HL-60/S4 treated with retinoic acid at 250 ng/mL for 4 days and 3 days (cell line): ENCODE measurements at regions not wholly inside any gene's neighbourhood (a gene's known extent, or its start where the extent isn't known, plus 50 kb on each side); places are given as distances from the start of the nearest gene placed in this dataset.

Source experiments
- in situ Hi-C: fragments of 300-500 bp; cut with MboI; formaldehyde crosslinking; loops from 2 replicates; pipeline ENCODE4 v1.7.0; 2022; ENCODE audit warnings: low sequenced_read_pairs

DNA sequence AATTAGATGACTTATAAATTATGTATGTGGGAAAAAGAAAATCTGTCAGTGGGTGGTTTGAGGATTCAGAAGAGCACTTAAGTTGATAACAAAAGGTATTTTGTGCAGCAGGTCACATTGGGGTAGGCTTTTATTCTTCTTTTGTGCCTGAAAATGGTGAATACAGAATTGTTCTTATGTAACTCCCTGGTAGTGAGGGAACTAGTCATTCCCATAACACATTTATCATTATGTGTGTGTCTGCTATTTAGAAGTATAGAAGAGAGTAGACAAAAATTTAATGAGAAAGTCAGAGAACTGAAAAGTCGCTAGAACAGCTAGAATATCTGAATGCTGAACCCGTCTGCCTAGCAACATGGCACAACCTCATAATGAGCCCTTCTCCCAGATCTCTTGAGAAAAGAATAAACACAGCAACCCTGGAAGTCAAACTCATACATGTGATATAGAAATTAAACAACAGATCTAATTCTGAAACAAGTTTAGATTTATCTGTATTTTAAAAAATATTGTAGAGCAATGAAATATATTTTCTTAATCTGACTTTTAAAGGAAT, 111.8 kb upstream of the EDNRB start:
- in situ Hi-C loops: no loop called here

DNA sequence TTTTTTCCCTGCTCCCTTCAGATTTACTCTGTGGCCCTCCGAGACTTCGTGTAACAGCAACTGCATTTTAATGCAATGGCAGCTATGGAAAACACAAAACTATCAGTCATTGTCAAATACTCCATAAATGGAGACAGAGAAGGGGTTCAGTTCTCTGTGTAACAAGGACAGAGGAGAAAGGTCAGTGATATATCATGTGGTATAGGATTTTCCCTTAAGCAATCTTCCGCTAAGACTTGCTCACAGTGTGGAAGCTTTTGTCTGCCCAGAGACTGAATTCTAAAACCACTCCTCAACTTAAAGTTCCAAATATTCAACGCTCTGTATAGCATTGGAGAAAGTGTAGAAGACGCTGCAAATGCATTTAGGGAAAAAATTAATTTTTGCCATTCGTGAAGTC, 111.3 kb upstream of the EDNRB start:
- in situ Hi-C loops: no loop called here

DNA sequence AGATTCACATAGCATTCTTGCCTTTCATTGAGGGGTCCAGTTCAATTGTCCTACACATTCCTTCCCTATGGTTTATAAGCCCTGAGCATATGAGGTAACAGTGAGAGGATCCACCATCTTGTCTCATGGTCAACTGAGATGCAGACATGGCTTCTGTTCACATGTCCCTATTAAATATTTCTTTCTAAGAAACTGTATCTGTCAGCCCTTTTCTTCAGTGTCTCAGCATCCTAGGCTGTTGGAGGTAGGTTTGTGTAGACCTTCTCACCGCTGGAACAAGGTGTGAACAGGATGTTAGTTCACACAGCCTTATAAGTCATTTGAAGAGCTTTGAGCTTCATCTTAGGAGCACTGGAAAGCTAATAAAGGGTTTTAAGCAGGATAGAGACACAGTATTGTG, 110.3 kb upstream of the EDNRB start:
- in situ Hi-C loops: no loop called here

GRCh38 chr13:78024996-78025395, 106.4 kb upstream of the EDNRB start:
- in situ Hi-C loops: no loop called here

GRCh38 chr13:78022164-78022877, 103.7 kb upstream of the EDNRB start:
- in situ Hi-C loops: no loop called here

DNA sequence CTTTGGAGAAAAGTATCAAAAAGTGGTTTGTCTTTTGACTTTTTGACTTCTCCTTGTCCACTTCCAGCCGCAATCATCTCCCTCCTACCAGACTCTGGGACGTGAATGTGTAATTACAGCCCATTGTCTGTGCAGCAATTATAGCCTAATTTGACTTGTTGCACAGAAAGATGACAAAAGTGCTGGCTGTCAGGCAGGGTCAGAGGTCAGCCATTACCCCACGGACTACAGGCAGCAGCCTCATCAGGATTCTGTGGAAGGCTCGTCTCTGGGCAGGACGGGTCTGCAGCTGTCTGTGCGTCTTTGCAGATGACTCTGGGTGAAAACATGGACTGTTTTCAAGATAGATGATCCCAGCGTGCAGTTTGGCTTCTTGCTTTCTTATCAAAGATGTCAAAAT, 102.2 kb upstream of the EDNRB start:
- in situ Hi-C loops: no loop called here

DNA sequence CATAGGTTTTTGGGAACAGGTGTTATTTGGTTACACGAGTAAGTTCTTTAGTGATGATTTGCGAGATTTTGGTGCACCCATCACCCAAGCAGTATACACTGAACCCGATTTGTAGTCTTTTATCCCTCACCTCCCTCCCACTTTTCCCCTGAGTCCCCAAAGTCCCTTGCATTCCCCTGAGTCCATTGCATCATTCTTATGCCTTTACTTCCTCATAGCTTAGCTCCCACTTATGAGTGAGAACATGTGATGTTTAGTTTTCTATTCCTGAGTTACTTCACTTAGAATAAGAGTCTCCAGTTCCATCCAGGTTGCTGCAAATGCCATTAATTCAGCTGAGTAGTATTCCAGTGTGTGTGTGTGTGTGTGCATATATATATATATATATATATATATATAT, 97.2 kb upstream of the EDNRB start:
- in situ Hi-C loops: no loop called here

DNA sequence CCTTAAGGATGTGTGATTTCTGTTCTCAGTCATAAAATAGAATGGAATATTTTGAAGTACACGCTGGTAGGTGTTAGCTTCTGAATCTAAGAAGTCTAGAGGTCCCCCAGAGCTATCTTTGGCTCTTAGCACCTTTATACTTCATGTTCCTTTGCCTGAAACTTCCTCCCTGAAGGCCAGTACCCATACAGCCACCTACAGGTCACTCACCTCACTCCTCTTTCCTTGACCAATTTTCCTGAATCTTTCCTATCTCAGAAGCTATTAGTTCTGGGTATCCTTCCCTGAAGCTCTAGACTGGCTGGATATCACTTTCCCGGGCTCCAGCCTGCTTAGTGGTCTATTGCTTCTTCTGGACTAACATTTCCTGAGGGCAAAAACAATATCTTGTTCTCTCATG, 93.4 kb upstream of the EDNRB start:
- in situ Hi-C loops: no loop called here

DNA sequence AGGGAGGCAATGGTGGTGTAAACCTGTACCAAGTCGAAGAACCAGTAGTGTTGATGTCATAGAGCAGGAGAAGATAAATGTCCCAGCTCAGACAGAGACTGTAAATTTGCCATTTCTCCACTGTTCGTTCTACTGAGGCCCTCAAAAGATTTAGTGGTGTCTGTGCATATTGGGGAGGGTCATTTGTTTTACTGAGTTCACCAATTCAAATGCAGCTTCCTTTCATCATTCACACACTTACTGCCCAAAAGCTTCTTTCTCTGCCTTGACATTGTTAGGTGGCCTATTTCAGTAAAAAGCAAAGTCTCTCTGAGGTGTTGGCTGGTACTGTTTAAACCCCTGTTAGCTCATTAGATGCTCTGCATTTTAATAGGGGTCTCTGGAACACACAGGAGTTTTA, 86.2 kb upstream of the EDNRB start:
- in situ Hi-C loops: no loop called here

GRCh38 chr13:77999746-78000145, 81.1 kb upstream of the EDNRB start:
- in situ Hi-C loops: no loop called here

DNA sequence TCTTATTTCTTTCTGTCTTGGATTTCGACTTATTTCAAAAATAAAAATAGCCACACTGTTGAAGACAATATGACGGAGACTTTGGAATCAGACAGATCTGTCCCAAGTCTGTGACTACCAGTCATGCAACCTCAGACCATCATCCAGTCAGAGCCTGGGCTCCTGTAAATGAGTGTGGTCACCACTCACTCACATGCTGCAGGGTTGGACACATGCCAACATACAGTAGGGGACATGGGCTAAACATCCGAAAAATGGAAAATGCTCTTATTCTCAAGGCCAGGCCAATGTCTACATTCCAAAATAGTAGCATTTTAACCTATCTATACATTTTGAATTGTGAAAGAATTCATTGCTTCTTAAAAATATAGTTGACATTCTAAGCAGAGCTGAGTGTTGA, 75.5 kb upstream of the EDNRB start:
- in situ Hi-C loops: no loop called here

GRCh38 chr13:77991003-77991402, 72.4 kb upstream of the EDNRB start:
- in situ Hi-C loops: no loop called here

- in situ Hi-C loops: no loop called here
Observed at GRCh38 chr13:77989281-77989680, 70.7 kb upstream of the EDNRB start.

- in situ Hi-C loops: no loop called here
Observed at GRCh38 chr13:77988355-77988754, 69.7 kb upstream of the EDNRB start.

DNA sequence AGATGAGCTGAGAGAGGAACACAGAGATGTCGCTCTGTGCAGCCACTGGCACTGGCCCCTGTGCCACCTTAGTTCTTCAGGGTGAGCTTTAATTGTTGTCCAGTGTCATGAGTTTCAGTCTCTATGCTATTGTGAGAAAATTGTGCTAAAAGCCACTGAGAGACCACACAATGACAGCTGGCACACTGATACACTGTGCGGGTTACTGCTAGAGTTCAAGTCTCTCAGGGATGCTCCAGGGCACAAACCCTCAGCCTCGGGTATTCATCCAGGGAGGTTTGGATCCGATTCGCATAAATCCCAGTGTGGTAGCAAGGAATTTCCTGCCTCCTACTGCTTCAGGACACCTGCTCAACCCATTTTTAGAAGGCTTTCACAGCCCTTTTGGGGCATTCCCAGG, 68.1 kb upstream of the EDNRB start:
- in situ Hi-C loops: no loop called here

- in situ Hi-C loops: no loop called here
Observed at GRCh38 chr13:77985866-77986636, 67.4 kb upstream of the EDNRB start.

DNA sequence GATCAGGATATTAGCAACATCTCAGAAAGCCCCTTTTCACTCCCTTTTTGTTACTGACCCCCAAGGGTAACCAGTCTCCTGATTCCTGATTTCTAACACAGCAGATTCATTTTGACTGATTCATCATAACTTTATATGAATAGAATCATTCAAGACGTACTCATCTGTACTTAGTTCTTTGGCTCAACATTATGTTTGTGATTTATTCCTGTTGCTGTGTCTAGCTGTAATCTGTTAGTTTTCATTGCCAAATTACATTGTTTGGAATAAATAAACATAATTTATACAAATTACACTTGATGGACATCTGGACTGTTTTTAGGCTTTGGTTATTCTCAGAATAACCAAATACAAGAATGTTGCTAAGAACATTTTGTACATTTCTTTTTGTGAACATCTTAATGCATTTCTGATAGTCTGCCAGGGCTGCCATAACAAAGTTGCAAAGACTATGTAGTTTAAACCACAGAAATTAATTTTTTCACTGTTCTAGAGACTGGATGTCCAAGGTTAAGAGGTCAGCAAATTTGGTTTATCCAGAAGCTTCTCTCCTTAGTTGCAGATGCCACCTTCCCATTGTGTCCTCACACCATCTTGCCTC, 62.8 kb upstream of the EDNRB start:
- in situ Hi-C loops: no loop called here

- in situ Hi-C loops: no loop called here
Observed at GRCh38 chr13:77980592-77980991, 62.0 kb upstream of the EDNRB start.

DNA sequence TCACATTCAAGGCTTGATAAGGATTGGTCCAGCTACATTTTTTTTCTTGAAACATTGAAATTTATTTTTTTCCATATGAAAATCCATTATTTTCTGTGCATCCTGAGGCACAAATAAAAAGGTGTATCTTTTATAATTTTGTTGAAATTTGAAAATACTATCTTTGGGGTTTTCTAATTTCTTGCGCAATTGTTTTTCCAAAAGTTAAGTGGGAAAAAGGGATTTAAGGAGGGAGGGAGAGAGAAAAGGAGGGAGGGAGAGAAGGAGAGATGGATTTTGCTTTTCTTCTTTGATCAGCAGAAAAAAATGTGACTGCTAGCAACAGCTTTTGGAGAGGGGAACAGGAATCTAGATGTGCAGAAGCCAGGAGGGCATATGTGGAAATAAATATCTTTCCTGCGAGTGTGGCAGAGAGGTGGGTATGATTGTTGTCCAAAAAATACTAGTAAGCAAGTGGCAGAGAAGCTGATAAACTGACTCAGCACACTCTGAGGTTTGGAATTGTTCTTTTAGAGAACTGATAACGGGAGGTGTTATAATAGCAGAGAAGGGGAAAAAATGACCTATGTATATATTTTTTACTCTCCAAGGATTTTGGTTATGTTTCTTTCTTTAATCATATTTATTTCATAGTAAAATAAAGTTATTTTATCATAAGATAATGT, 61.2 kb upstream of the EDNRB start:
- in situ Hi-C loops: no loop called here

DNA sequence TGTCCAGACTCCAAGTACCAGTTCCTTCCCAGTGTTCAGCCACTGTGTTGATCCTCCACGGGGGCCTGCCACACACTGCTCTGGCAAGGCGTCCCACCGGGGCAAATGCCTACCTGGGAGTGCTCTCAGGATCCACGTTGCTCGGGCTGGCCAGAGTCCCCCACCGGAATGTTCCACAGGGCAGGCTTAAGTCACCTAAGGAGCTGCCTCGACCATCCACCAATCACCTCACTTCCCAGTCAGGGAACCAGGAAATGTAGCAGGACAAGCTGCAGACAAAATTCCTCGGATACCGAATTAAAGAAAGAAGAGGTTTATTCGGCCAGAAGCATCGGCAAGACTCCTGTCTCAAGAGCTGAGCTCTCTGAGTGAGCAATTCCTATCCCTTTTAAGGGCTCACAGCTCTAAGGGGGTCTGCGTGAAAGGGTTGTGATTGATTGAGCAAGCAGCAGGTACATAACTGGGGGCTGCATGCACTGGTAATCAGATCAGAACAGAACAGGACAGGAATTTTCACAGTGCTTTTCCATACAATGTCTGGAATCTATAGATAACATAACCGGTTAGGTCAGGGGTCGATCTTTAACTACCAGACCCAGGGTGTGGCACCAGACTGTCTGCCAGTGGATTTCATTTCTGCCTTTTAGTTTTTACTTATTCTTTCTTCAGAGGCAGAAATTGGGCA, 56.9 kb upstream of the EDNRB start:
- in situ Hi-C loops: no loop called here

- in situ Hi-C loops: no loop called here
Observed at GRCh38 chr13:77969299-77969698, 50.7 kb upstream of the EDNRB start.
